Ureter (tissue), 1 donor: ENCODE measurements at regions not wholly inside any gene's neighbourhood (a gene's known extent, or its start where the extent isn't known, plus 50 kb on each side); places are given as distances from the start of the nearest gene placed in this dataset.

Source experiments
- DNase-seq: peaks from one replicate; pipeline ENCODE4 v3.0.0-alpha.2; 2020; ENCODE audit warnings: low spot score
- donor health status: DM: yes; HTN: yes; CAD: no.

DNA sequence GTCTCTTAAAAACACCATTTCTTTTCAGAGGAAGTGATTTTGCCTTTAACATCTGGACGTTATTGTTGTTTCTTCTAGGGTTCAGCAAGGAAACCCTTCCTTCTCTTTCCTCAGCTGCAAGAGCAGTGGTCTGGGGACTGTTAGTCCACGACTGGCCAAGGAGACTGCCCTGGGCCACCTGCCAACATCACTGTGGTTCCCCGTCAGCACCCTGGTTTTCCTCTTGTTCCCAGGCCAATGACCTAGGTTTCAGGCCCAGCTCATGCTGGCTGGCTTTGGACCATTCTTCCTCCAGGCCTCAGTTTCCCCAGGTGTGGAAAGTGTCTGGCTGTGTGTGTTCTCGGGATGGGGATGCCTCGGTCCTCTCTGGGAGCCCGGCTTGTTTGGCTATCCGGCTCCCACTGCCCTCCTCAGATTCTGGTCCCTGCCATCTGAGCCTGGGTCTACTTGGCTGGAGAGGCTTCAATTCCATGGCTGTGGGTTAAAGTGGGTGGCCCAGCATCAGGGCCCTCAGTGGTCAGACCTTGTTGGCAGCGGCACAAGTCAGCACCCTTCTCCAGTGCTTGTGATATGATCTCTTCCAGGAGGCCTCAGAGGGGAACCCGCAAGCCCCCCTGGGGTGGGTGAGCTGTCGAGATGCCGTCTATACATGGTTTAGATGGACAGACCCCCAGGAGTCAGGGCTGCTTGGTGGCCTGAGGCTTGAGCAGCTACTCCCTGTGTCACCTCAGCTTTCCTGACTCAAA is 234.3 kb upstream of the HS6ST1 start:
- no peak for DNase-seq

DNA sequence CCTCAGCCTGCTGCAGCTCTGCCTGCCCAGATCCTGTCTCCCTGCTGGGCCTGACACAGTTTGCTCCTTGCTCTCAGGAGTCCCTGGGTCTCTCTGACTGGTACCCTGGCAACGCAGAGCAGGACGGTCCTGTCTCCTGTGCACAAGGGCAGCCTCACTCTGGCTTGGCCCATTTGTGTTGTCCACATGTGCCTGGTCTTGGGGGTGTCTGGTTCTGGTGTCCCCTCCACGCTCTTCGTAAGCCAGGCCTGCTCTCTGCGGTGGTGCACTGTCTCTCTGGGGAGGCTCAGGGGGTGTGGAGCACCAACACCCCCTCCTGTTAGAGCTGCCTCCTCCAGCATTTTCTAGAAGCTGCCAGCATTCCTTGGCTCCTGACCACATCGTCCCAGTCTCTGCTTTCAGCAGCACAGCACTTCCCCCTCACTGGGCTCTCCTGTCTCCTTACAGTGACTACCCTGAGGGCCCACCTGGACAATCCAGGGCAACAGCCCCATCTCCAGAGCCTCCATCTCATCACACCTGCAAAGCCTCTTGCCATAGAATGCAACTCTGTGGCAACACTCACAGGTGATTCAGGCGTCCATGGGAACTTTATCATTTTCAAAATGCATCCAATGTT is 235.6 kb upstream of the HS6ST1 start:
- no peak for DNase-seq

DNA sequence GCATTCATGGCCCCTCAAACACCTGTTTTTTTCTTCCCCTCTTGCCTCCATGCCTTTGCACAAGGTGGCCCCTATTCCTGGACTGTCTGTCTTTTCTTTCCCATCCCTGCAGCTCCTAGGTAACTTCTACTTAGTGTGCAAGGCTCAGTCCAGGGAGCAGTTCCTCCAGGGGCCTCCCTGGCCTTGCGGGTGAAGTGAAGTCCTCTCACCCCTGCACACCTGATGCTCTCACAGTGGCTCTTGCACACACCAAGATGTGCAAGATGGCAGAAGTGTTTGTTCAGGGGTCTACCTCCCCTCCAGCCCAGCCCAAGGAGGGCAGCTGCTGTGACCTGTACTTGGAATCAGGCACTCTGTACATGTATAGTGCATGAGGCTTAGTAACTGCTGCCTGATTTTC is 236.8 kb upstream of the HS6ST1 start:
- no peak for DNase-seq

DNA sequence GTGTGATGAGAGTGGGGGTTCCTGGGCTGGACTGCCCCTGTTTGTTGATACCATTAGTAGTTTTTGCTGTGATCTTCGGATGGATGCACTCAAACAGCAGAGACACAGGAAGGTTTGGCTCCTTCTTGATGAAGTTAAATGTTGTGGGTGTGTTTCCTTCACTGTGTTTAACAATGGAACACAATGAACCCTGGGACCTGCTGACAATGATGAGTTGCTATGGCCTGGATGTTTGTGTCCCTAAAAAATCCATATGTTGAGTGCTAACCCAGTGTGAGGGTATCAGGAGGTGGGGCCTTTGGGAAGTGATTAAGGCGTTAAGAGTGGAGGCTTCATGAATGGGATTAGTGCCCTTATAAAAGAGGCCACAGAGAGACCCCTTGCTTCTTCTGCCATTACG is 237.4 kb upstream of the HS6ST1 start:
- DNase-seq: no peak

DNA sequence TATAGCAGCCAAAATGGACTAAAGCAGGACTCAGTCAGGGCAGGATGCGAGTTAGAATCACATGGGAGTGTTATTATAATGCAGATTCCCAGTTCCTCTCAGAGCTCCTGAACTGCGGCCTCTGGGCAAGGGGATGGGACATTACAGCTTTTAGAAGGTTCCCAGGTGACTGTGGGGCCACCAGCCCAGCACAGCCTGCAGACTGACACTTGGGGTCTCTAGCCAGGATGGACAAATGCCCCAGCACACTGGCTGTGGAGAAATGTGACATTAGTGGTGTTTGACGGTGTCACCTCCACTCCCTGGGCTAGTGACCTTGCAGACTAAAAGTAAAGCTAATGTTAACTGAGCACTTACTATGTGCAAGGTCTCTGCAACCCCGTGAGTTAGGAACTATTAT is 238.0 kb upstream of the HS6ST1 start:
- DNase-seq: no peak

DNA sequence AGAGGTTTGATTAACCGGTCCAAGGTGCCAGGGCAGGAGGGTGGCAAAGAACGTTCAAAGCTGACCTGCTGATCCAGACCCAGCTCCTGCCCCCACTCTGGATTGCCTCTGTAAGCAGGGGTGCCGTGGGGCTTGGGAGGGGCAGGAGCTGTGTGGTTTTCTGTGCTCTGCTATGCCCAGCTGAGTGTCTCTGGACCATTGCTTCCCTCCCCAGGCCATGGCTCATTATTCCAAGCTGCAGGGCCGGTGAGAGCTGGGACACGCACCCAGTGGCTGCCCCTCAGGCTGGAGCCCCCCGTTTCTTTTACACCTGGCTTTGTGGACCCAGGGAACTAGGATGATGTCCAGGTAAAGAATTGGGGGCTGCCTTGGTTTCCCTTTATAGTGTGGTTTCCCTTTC is 238.4 kb upstream of the HS6ST1 start:
- DNase-seq: no peak

DNA sequence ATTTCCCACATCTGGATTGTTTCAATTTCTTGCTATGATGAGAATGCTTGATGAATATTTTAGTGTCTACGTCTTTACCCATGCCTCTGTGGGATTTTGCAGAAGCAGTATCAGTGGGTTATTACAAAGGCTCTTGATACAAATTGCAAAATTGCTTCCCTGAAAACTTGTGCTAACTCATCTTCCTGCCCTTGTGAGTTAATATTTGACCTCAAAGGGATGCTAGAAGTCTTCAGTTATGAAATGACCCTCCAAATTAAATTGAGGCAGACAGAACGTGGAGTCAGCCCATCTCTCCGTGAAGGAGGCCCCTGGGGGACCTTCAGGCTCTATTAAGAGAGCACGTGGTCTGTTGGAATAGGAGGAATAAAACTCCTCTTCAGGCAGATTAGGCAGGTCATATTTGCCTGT is 239.2 kb upstream of the HS6ST1 start:
- DNase-seq: no peak

DNA sequence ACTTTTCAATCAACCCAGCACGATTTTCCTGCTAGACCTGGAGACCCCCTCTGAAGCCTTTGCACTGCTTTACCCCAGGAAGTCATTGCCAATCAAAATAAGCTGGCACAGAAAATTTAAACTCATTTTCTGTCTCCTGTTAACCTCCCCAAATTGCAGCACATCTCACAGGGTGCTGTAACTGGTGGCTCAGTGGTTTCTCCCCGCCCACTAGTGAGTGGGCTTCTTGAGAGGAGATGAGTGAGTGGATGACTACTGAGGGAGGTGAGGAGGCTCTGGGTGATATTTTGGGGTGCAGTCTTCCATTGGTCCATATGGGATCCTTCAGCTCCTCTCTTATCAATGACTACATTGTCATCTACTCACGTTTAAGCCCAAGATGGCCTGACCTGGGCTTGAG is 239.8 kb upstream of the HS6ST1 start:
- DNase-seq: no peak

DNA sequence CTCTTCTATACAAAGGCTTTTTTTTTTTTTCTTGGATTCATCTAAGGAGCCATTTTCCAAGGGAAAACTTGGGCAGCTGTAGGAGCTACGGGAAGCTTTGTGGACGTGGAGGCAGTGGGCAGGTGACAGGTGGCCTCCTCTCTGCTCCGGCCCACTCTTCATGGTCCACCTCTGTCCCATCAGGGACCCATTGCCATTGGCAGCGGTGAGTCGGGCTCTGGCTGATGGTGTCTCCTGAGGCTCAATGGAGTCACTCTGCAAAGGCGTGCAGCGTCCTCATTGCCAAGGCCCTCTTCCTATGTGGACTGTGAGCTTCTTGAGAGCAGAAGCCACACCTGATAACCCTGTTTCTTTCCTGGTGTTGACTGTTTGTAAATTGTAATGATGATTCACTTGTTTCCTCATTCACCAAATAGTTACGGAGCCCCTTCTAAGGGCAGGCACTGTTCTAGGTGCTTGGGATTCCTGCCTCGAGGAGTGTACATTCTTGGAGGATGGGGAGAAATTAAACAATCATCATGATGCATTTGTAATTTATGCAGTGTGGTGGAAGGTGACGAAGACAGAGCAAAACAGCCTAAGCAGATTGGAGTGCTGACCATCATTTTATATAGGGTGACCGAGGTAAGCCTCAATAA is 240.3 kb upstream of the HS6ST1 start:
- no peak for DNase-seq

DNA sequence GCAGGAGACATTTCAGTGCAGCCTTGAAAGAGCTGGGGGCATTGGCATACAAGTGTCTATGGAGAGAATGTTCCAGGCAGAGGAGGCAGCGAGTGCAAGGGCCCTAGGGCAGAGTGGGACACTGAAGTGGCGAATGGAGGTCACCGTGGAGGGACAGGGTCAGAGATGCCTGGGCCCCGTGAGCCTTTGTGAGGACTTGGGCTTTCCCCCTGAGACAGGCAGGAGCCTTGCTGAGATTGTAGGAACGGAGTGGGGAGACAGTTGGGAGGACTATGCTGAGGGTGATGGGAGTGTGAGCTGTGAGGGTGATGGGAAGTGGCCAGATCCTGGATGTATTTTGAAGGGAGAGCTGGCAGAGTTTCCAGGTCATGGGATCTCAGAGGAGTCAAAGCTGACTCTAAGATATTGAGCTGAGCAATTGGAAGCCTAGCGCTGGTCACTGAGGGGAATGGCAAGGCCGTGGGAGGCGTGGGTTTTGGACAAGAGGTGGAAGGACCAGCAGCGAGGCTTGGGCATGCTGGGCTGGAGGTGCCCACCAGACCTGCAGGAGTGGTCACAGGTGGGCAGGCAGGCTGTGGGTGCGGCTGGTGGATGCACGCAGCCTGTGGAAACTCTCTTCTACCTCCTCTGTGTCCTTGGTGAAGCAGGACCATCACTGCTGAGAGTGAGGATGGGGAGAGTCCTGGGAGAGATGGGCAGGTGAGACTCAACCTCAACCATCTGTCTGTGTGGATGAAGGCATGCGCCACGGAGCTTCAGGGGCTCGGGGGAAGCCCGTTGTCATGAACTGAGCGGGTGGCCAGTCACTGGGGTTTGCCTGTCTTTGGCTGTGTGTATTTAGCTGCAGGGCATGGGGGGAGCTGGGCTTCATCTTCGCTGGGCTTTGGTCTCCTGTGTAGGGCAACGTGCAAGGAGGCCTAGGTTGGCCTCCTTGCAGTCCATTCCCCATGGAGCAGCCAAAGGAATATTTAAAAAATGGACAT is 241.2 kb upstream of the HS6ST1 start:
- no peak for DNase-seq

DNA sequence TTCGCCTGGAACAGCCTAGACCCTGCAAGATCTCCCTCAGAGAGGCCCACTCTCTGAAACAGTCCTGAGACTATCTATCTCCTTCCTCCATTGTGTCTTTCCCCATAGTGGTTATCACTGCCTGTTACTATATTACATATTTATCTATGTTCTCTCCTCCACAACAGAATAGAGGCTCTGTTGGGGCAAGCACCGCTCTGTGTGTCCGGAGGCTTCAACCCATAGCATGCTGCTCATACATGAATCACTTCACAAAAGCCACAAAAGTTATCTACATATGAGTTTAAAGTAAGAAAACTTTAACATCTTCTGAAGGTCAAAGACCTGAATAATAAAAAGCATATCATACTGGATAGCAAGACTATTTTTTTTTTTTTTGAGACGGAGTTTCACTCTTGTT is 242.1 kb upstream of the HS6ST1 start:
- DNase-seq: no peak

DNA sequence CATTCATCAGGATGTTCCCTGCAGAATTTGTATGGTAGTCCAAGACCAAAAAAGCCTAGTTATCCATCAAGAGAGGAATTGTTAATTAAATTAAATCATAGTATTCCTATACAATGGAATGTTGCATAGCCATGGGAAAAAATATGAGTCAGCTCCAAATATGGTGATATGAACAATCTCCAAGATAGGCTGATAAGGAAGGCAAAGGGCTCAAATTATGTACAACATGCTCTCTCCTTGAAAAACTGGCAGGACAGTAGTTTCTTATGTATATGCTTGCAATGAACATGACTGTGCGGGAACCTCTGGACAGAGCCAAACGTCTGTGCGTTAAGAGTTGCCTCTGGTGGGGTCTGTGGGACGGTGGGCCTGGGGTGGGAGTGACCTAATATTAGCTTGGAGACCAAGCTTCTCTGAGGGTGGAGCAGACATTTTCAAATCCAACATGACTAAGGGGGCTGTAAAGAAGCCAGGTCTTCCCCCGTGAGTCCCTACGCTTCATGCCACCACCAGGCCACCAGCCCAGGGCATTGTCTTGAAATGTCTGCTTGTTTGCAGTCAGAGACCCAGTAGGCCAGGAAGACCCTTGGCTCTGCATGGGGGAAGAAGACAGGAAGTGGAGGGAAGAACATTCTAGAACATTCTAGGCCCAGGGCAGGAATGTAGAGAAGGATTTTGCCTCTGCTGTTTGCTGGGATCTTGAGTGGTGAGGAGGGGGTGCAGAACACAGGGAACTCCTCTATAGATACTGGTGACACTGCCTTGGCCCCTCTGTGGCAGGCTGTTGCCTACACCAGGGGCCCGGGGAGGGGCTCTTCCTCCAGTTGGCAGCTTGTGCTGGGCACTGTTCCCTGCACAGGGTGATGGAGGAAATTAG is 244.0 kb upstream of the HS6ST1 start:
- DNase-seq: no peak

DNA sequence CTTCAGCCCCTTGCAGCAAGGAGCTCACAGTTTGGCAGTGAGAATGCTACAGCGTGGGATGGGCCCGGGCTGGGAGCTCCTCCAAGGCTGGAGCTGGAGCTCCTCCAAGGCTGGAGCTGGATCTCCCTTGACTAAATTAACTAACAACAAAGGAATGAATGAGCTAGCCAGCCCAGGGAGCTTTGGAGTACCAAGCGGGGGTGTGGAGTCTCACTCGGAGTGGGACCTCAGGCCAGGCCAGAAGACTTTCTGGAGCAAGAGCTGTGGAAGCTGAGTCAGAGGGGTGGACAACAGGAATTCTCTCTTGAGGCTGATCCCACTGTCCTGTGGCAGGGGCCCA is 244.7 kb upstream of the HS6ST1 start:
- peak; percentile 73 for DNase-seq

DNA sequence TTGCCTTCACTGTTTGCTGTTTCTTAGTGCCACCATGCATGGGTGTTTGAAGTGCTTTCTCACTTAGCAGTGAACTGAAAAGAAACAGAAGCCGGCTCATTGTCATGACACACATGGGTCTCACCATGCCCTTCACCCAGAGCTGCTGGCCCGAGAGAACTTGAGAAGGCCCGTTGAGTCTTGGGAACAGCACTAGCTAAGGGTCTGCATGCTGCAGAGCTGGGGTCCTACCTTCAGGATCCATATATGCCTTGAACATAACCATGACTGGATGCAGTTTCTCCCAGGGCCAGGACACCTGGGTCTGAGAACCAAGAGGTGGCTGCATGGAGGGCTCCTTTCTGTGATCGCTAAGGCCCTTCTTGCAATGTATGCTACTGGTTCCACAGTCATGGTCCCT is 245.5 kb upstream of the HS6ST1 start:
- no peak for DNase-seq

DNA sequence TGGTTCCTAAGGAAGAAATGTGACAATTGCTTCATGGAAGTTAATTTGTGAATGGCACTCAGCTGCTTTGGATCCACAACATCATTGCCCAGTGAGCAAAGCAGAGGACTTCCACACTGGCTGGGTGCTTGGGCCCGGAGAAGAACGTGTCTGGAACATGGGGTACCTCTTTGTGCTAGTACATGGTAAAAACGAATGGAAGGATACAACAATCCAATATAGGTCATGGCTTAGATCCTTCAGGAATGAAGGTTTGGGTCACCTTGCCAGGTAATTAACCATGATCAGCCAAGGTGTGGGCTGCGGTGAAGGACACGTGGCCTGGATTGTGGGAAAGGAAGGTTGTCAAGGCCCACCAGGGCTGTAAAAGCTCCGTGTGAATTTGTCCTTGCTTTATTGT is 245.9 kb upstream of the HS6ST1 start:
- DNase-seq: no peak

DNA sequence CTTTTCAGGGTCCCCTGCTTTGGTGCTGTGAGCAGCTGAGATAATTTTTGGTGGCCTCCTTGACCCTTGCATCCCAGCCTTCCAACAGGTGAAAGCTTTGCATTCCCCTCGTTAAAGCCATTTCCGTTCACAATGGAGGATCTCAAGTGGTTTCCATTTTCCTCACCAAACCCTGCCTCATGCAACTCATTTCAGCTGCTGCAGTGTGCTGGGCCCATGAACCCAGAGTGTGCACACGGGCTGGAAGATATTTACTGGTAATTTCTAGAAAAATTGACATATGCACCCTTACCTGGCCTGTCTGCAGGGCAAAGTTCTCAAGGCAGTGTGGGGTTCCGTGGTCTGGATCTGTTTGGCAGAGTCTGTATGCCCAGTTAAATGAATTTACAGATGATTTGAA is 246.8 kb upstream of the HS6ST1 start:
- no peak for DNase-seq

DNA sequence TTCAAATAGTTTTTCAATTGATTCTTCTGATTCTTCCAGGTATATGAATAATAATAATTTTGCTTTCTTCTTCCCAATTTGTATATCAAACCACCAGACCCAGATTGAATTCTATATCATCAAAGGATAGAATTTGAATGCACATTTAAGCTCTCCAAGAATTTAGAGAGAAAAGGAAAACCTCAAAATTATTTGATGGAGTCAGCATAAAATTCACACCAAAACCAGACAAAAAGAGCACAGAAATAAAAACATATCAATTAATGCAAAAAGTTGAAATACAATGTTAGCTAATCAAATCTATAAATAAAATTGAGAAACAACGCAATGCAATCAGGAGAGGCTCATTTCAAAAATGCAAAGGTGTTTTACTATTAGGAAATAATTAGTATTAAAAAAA is 248.0 kb upstream of the HS6ST1 start:
- no peak for DNase-seq

DNA sequence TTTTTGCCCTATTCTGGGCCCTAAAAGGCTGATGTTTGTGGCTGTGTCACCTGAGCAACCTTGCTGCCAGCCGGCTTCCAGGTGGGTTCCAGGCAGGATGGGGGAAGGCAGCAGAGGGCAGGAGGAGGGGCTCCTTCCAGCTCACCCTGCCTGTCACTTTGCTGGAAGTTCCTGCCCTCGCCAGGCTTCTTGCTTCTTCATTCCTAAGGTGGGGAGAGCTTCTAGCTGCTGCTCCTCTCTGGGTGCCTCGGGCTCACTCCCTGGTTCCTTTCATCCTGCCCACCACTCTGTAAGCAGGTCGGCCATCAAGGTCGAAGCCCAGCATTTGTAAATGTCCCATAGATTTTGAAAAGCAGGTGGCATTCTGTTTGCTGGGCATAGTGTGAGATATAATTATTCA is 249.4 kb upstream of the HS6ST1 start:
- peak; percentile 33 for DNase-seq

DNA sequence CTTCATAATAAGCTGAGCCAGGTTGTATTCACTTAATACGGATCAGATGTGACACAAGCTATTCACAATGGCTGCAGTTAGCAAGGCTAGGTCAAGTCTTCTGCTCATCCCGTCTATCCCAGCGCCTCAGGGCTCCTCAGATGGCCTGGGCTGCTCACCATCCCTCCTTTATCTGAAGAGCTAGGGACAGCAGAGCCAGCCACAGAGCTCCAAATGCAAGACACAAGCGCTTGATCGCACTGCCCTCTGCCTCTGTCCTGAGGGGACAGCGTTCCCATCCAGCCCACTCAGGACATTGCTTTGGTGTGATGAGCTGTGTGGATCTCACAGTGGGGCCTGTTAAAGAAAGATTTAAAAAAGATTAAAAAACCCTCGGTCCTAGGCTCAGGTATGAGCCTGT is 254.4 kb upstream of the HS6ST1 start:
- DNase-seq: peak; percentile 14

DNA sequence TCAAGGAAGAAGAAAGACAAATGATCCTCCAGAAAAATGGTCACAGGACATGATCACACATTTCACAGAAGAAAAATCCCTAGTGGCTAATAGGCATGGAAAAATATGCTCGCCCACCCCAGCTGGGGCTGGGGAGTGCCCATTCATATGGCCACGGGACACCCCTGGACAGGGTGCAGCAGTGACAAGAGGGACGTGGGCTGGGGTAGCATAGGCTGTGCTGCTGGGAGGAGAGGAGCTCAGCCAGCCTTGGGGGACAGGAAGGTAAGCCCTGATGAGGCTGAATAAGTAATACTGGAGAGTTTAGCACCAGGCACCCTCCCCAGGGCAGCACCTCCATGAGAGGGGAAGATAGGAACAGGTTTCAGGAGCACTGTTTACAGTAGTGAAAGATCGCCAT is 254.9 kb upstream of the HS6ST1 start:
- DNase-seq: no peak
